Ascending aorta (tissue), 2 donors: ENCODE measurements at regions not wholly inside any gene's neighbourhood (a gene's known extent, or its start where the extent isn't known, plus 50 kb on each side); places are given as distances from the start of the nearest gene placed in this dataset.

ENCODE experiments used
- DNase-seq, 2 donors: peaks; one replicate each; pipeline ENCODE4 v3.0.0-alpha.2; 2019; ENCODE audit warnings: low spot score in 2 of 2
- H3K27ac ChIP-seq, 2 donors: fragments of 200-600 bp; sonication (generic); one replicate each; pipeline ENCODE4 v1.5.1; 2016 to 2017; ENCODE audit warnings: mild to moderate bottlenecking in 1 of 2
- H3K27me3 ChIP-seq: fragments of 200-600 bp; sonication (generic); one replicate; pipeline ENCODE4 v1.5.1; 2017
- H3K36me3 ChIP-seq, 2 donors: fragments of 200-600 bp; sonication (generic); one replicate each; pipeline ENCODE4 v1.5.1; 2016
- H3K4me1 ChIP-seq, 2 donors: fragments of 200-600 bp; sonication (generic); one replicate each; pipeline ENCODE4 v1.5.1; 2016 to 2017; ENCODE audit warnings: mild to moderate bottlenecking in 1 of 2
- H3K4me3 ChIP-seq, 2 donors: fragments of 200-600 bp; sonication (generic); one replicate each; pipeline ENCODE4 v1.5.1; 2016 to 2017; ENCODE audit warnings: mild to moderate bottlenecking in 1 of 2
- H3K9me3 ChIP-seq, 2 donors: fragments of 200-600 bp; sonication (generic); one replicate each; pipeline ENCODE4 v1.5.1; 2016
- CTCF ChIP-seq, 3 experiments: fragments of 200-600 bp in 2 of 3; fragments of 450-650 bp in 1 of 3; sonication (generic) in 2 of 3; IDR thresholded peaks; one replicate each; pipeline ENCODE4 v1.5.1; 2016 to 2019; ENCODE audit warnings: antibody characterized with exemption in 3 of 3, mild to moderate bottlenecking in 1 of 3, moderate library complexity in 1 of 3
- intact Hi-C: fragments of 100-400 bp; cut with DNase I; formaldehyde crosslinking; loops from one replicate; pipeline ENCODE4 v1.15.1; 2023

- no peaks in the 10 kb centered on the region for H3K27me3 ChIP-seq
- no peaks in the 10 kb centered on the region for H3K9me3 ChIP-seq
- DNase-seq: no peak
- no peak overlapping the region for H3K27ac ChIP-seq
- intact Hi-C loops: no loop called here
- no peaks in the 10 kb centered on the region for H3K4me1 ChIP-seq
- no peaks in the 10 kb centered on the region for H3K36me3 ChIP-seq
- no peak for TF ChIP-seq CTCF (IDR thresholded peaks at IDR 0.05)
- H3K4me3 ChIP-seq: no peak overlapping the region
Observed at GRCh38 chr7:136290351-136290750, 313.2 kb upstream of the MTPN start.

GRCh38 chr7:136278057-136278456 lies 300.9 kb upstream of the MTPN start:
- no peaks in the 10 kb centered on the region for H3K27me3 ChIP-seq
- no peak overlapping the region for H3K4me3 ChIP-seq
- no peak for TF ChIP-seq CTCF (IDR thresholded peaks at IDR 0.05)
- no peak for DNase-seq
- no peaks in the 10 kb centered on the region for H3K36me3 ChIP-seq
- no peaks in the 10 kb centered on the region for H3K9me3 ChIP-seq
- H3K27ac ChIP-seq: no peak overlapping the region
- intact Hi-C loops: no loop called here
- H3K4me1 ChIP-seq: no peaks in the 10 kb centered on the region

- intact Hi-C loops: no loop called here
- H3K36me3 ChIP-seq: no peaks in the 10 kb centered on the region
Observed at GRCh38 chr7:136275794-136276193, 298.6 kb upstream of the MTPN start.

GRCh38 chr7:136274636-136275345 lies 297.6 kb upstream of the MTPN start:
- intact Hi-C loops: no loop called here
- Histone ChIP-seq H3K27me3 (no peaks in the 10 kb centered on the region), H3K9me3 (no peaks in the 10 kb centered on the region), H3K27ac (no peak overlapping the region), H3K4me3 (no peak overlapping the region), H3K36me3 (no peaks in the 10 kb centered on the region), H3K4me1 (no peaks in the 10 kb centered on the region)
- no peak for DNase-seq
- TF ChIP-seq CTCF (IDR thresholded peaks at IDR 0.05): no peak

More at GRCh38 chr7:136275794-136276193, 298.6 kb upstream of the MTPN start:
- H3K4me3 ChIP-seq: no peak overlapping the region
- H3K4me1 ChIP-seq: no peaks in the 10 kb centered on the region
- DNase-seq: no peak
- H3K27me3 ChIP-seq: no peaks in the 10 kb centered on the region
- no peak for TF ChIP-seq CTCF (IDR thresholded peaks at IDR 0.05)
- no peaks in the 10 kb centered on the region for H3K9me3 ChIP-seq
- no peak overlapping the region for H3K27ac ChIP-seq

GRCh38 chr7:136272934-136273333 lies 295.8 kb upstream of the MTPN start:
- H3K4me1 ChIP-seq: no peaks in the 10 kb centered on the region
- H3K27me3 ChIP-seq: no peaks in the 10 kb centered on the region
- no peak overlapping the region for H3K27ac ChIP-seq
- TF ChIP-seq CTCF (IDR thresholded peaks at IDR 0.05): no peak
- DNase-seq: no peak
- H3K9me3 ChIP-seq: no peaks in the 10 kb centered on the region
- intact Hi-C loops: no loop called here
- no peak overlapping the region for H3K4me3 ChIP-seq
- H3K36me3 ChIP-seq: no peaks in the 10 kb centered on the region

GRCh38 chr7:136267822-136268221 lies 290.7 kb upstream of the MTPN start:
- Histone ChIP-seq H3K27me3 (no peaks in the 10 kb centered on the region), H3K4me1 (no peaks in the 10 kb centered on the region), H3K36me3 (no peaks in the 10 kb centered on the region), H3K4me3 (no peak overlapping the region), H3K27ac (no peak overlapping the region), H3K9me3 (no peaks in the 10 kb centered on the region)
- DNase-seq: no peak
- intact Hi-C loops: no loop called here
- no peak for TF ChIP-seq CTCF (IDR thresholded peaks at IDR 0.05)
